ENCODE measurements at regions not wholly inside any gene's neighbourhood (a gene's known extent, or its start where the extent isn't known, plus 50 kb on each side); places are given as distances from the start of the nearest gene placed in this dataset.

DNA sequence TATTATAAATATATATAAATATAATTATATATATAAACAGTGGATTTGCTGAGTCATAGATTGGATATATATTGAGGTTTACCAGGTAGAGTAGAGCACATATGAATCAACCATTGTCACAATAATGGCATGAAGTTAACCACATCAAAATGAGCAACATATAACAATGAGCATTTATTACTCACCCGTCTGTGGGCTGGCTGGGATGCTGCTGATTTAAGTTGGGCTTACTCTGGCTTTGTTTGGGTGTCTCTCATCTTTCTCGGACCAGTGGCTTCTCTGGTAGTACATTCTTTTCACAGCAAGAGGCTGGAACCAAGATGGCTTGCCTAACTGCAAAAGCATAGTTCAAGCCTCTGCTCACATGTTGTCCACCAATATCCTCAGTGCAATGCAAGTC lies 111.7 kb upstream of the TAPT1 start:
- TF ChIP-seq, protein P1, sequence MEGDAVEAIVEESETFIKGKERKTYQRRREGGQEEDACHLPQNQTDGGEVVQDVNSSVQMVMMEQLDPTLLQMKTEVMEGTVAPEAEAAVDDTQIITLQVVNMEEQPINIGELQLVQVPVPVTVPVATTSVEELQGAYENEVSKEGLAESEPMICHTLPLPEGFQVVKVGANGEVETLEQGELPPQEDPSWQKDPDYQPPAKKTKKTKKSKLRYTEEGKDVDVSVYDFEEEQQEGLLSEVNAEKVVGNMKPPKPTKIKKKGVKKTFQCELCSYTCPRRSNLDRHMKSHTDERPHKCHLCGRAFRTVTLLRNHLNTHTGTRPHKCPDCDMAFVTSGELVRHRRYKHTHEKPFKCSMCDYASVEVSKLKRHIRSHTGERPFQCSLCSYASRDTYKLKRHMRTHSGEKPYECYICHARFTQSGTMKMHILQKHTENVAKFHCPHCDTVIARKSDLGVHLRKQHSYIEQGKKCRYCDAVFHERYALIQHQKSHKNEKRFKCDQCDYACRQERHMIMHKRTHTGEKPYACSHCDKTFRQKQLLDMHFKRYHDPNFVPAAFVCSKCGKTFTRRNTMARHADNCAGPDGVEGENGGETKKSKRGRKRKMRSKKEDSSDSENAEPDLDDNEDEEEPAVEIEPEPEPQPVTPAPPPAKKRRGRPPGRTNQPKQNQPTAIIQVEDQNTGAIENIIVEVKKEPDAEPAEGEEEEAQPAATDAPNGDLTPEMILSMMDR (IDR thresholded peaks at IDR 0.05; ENCODE audit: insufficient read depth, low read length, poor library complexity, severe bottlenecking): no peak
- Histone ChIP-seq H3K27me3 (replicated peaks; ENCODE audit: control insufficient read depth, insufficient read depth, low read length) (no peaks in the 10 kb centered on the region; the same call in 1 of the 2 replicates), H3K36me3 (ENCODE audit: control insufficient read depth, insufficient read depth, low read length) (no peaks in the 10 kb centered on the region), H3K4me3 (replicated peaks; ENCODE audit: low read depth, low read length) (no peak overlapping the region)
- no peak for DNase-seq (ENCODE audit: extremely low read depth, insufficient read length)

DNA sequence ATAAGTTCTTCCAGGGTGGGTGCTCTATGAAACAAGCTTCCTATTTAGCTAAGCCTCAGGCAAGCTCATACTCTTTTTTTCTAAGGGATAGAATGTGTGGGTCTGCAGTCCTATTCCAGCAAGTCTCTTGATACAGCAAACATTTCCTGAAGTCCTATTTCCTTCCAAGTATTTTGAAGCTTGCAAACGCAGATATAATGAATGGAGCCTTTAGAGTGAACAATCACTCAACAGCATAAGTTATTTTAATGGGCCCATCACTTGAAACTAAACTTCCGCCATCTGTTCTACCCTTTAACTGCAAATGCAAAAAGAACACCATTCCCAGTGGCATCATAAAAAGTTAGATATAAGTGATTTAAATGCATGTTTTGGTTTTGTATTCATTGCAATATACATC lies 108.3 kb upstream of the TAPT1 start:
- TF ChIP-seq, protein P1 (IDR thresholded peaks at IDR 0.05; ENCODE audit: insufficient read depth, low read length, poor library complexity, severe bottlenecking): no peak
- Histone ChIP-seq H3K4me3 (replicated peaks; ENCODE audit: low read depth, low read length) (no peak overlapping the region), H3K36me3 (ENCODE audit: control insufficient read depth, insufficient read depth, low read length) (no peaks in the 10 kb centered on the region), H3K27me3 (replicated peaks; ENCODE audit: control insufficient read depth, insufficient read depth, low read length) (no peaks in the 10 kb centered on the region; the same call in 1 of the 2 replicates)
- DNase-seq (ENCODE audit: extremely low read depth, insufficient read length): no peak

DNA sequence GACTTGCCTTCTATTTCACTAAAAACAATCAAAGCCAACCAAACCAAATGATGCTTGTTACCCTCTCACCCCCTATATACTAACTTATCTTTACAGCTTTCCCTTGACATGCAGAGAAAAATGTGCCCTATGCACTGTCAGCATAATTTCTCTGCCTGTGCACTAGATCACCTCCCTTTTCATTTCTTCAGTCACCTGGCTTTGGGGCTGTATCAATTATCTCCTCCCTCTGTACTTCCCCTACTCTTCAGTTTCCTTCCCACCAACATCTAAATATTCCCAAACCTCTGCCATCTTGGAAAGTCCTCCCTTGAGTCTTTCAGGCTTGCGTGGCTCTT lies 103.5 kb upstream of the TAPT1 start:
- Histone ChIP-seq H3K36me3 (ENCODE audit: control insufficient read depth, insufficient read depth, low read length) (no peaks in the 10 kb centered on the region), H3K27me3 (replicated peaks; ENCODE audit: control insufficient read depth, insufficient read depth, low read length) (no peaks in the 10 kb centered on the region; the same call in 1 of the 2 replicates), H3K4me3 (replicated peaks; ENCODE audit: low read depth, low read length) (no peak overlapping the region)
- TF ChIP-seq, protein P1 (IDR thresholded peaks at IDR 0.05; ENCODE audit: insufficient read depth, low read length, poor library complexity, severe bottlenecking): no peak
- no peak for DNase-seq (ENCODE audit: extremely low read depth, insufficient read length)

DNA sequence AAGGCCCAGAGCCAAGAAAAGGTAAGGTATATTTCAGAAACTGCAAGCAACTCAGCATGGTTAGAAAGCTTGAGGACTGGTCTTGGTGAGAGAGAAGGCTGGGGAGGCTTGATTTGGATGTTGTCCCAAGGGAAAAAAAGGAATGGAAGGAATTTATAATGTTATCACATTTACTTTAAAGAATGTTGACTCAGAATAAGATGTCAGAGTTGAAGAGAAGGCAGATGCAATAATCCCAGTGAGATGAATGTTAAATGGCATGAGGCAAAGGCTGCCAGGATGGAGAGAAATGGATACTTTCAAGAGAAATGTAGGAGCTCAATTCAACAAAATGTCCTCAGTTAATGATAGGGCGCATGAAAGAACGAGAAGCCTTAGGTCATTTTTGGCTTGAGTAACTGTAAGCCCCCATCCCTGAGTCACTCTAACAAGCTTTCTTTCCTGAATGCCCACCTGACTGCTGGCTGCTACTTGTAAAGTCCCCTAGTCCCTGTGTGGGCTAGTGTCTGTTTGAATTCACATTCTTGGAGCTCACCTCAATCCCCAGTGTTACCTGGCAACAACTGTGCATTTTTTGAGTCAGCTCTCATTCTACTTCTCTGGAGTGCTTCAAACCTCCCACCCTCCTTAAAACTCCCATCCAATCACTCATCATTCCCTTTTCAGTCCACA lies 103.0 kb upstream of the TAPT1 start:
- Histone ChIP-seq H3K27me3 (replicated peaks; ENCODE audit: control insufficient read depth, insufficient read depth, low read length) (no peaks in the 10 kb centered on the region; the same call in 1 of the 2 replicates), H3K36me3 (ENCODE audit: control insufficient read depth, insufficient read depth, low read length) (no peaks in the 10 kb centered on the region), H3K4me3 (replicated peaks; ENCODE audit: low read depth, low read length) (no peak overlapping the region)
- TF ChIP-seq, protein P1 (IDR thresholded peaks at IDR 0.05; ENCODE audit: insufficient read depth, low read length, poor library complexity, severe bottlenecking): no peak
- DNase-seq (ENCODE audit: extremely low read depth, insufficient read length): no peak

DNA sequence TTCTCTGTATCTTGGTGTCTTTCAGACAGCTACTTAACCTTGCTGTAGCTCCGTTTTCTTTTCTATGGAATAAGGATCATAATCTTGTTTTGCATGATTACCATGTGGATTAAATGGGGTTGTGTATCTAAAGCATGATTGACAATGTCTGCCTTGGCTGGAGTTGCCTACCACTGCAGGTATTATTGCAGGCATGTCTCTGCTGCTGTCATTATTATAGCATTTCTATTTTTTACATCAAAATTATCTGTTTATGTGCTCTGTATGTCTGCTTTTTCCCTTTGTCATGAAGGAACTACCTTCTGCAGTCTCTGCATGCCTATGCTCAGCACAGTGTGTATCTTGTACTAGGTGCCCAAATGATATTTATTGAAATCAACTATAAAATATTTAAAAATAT lies 95.9 kb upstream of the TAPT1 start:
- no peaks in the 10 kb centered on the region for H3K27me3 ChIP-seq (replicated peaks; ENCODE audit: control insufficient read depth, insufficient read depth, low read length)
- H3K36me3 ChIP-seq (ENCODE audit: control insufficient read depth, insufficient read depth, low read length): no peaks in the 10 kb centered on the region
- TF ChIP-seq, protein P1 (IDR thresholded peaks at IDR 0.05; ENCODE audit: insufficient read depth, low read length, poor library complexity, severe bottlenecking): no peak
- no peak overlapping the region for H3K4me3 ChIP-seq (replicated peaks; ENCODE audit: low read depth, low read length)
- DNase-seq (ENCODE audit: extremely low read depth, insufficient read length): no peak

DNA sequence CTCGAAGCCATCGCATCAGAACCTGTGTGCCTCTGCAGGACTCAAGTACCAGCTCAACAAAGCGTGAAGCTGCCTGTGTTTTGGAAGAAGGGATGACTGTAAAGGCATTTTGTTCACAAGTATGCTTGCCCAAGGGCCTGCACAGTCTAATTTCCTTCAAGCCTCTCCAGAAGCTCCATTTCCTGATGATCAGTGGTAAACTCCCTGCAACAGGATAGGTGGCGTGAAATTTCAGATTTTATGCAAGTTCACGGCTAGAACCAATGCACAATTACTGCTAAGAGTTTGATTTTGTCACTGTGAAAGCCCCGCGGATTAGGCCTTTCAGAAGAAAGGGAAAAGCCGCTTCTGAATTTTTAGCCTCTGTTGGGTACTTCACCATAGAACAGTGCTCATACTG lies 89.2 kb upstream of the TAPT1 start:
- H3K4me3 ChIP-seq (replicated peaks; ENCODE audit: low read depth, low read length): no peak overlapping the region
- DNase-seq (ENCODE audit: extremely low read depth, insufficient read length): no peak
- no peaks in the 10 kb centered on the region for H3K27me3 ChIP-seq (replicated peaks; ENCODE audit: control insufficient read depth, insufficient read depth, low read length)
- TF ChIP-seq, protein P1 (IDR thresholded peaks at IDR 0.05; ENCODE audit: insufficient read depth, low read length, poor library complexity, severe bottlenecking): no peak
- H3K36me3 ChIP-seq (ENCODE audit: control insufficient read depth, insufficient read depth, low read length): no peaks in the 10 kb centered on the region
